AG08395 (cell line): ENCODE measurements at regions not wholly inside any gene's neighbourhood (a gene's known extent, or its start where the extent isn't known, plus 50 kb on each side); places are given as distances from the start of the nearest gene placed in this dataset.

Experiments
- DNase-seq: peaks from one replicate; pipeline ENCODE4 v3.0.0; 2012; ENCODE audit warnings: mixed read lengths, low spot score

DNA sequence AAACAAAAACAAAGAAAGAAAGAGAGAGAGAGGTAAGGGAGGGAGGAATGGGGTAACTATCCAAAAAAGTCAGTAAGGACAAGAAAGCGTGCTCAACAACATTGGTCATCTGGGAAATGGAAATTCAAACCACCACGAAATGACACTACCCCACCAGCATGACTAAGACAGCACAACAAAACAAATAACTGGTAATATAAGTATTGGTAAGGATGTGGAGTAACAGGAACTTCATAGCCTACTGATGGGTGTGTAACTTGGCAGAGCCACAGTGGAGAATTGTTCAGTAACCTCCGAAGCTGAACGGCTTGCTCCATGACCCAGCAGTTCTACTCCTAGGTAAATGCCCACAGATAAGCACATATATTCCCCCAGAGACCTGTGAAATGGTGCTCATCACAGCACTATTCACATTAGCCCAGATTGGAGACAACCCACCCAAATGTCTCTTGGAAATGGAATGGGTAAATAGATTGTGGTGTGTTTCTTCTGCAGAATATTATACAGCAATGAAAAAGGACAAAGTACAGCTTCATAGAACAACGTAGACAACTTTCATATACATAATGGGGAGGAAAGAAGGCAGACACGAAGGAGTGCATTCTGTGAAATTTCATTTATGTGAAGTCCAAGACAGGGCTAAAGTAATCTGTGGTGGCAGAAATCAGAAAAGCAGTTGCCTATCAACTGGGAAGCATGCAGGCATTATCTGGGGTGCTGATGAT is 95.5 kb upstream of the ATP6AP2 start:
- DNase-seq = no peak

DNA sequence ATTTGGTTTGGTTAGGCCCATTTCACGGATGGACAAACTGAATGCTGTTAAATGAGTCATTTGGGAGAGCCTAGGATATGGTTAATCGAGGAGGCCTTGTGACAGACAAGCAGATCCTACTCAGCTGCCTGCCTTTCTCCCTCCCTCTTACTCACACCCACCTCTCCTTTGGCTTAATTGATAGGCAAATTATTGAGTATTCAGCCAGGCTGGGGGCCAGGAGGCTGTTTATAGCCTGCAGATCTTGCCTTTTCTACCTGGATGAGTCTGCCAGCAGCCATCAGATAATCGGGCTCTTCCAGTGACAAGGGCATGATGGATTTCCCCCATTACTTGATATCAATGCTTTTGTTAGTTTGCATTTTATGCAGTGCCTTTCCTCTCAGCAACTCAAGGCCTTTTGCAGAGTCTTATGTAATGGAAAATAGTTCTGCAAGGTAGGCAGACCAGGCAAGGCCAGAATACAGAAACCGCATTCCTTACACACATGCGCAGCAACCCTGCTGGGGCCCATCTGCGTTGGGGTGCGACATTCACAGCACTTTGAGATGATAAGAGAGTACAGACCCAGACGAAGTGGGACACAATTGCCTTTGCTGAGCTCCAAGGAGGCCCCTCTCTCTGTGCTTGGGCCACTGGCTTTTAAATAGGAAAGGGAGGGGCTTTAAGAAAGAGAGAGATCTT is 96.2 kb upstream of the ATP6AP2 start:
- DNase-seq = no peak

DNA sequence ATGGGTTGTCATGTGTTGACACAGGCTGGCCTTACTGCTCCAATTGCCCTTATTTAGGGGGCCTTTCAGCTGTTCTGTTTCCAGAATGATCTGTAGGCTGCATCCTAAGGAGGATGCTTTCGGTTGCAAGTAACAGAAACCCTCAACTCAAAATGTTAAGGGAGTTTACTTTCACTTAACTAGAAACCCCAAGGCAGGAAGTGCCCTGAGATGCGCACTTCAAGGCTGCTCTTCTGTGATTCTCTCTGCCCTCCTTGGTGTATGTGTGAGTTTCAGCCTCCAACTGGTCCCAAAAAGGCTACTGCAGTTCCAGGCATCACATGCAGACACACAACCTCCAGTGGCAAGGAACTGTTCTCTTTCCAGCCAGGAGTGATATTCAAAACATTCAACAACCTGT is 97.3 kb upstream of the ATP6AP2 start:
- DNase-seq = no peak

DNA sequence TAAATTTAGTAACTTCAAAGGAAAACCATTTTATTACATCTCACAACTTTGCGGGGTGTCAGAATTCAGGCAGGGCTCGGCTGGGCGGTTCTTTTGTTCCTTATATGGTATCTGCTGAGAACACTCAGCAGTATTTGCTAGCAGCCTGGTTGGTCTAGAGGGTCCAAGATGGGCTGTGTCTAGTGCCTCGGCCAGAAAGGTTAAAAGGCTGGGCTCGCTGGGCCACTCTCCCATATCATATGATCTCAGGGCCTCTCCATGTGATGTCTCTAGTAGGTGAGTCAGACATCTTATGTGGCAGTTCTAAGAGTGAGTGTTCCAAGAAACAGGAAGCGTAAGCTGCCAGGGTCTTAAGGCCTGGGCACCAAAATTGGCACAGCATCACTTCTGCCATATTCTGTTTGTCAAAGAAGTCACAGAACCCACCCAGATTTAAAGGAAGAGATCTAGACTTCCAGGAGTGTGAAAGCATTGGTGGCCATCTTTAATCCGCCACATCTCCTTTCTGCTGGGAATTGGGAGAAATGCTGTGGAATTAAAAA is 100.9 kb upstream of the ATP6AP2 start:
- no peak for DNase-seq

DNA sequence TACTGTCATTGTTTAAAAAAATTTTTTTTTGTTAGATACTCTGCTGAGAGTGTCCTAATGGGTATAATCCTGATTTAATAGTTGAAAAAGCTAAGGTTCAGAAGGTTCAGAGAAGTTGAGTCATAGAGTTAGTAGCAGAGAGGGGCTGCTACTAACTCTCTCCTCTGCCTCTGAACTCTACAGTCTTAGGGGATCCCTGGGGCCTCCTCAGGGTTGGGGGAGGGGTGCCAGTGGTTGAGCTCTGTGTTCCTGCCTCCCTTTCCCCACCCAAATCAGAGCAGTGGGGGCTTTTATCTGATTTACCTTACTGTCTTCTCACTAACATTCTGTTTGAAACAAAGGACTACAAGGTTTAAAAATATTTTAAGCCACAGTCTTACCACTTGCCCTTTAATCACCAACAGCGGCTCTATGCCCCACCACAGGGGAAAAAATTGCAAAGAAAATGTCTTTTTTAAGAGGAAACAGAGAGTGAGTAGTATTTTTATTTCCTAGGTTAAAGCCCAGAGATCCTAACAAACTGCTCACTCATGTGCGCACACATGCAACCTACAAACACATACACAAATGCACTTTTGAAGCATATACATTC is 102.2 kb upstream of the ATP6AP2 start:
- no peak for DNase-seq

DNA sequence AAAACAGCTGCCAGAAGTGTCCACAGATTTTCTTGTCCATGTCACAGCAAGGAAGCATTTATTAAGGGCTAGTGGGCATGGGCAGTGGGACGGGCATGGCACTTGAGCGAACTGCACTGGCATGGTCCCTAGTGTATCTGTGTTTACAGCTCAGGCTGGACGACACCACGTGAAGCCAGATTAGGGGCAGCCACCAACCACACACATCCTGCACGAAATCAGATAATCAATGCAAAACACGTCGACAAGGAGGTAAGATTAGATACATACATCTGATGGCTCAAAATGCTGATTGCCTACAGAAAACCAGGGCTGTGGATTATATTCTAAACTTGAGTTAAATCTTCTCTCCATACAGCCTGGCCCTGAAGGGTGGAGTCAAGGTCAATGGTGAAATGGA is 103.8 kb upstream of the ATP6AP2 start:
- no peak for DNase-seq

- DNase-seq = no peak
Measured at GRCh38 chrX:40474645-40475044, 106.1 kb upstream of the ATP6AP2 start.

GRCh38 chrX:40474205-40474626 is 106.6 kb upstream of the ATP6AP2 start:
- DNase-seq = no peak

GRCh38 chrX:40473460-40474204 is 107.1 kb upstream of the ATP6AP2 start:
- DNase-seq = no peak

DNA sequence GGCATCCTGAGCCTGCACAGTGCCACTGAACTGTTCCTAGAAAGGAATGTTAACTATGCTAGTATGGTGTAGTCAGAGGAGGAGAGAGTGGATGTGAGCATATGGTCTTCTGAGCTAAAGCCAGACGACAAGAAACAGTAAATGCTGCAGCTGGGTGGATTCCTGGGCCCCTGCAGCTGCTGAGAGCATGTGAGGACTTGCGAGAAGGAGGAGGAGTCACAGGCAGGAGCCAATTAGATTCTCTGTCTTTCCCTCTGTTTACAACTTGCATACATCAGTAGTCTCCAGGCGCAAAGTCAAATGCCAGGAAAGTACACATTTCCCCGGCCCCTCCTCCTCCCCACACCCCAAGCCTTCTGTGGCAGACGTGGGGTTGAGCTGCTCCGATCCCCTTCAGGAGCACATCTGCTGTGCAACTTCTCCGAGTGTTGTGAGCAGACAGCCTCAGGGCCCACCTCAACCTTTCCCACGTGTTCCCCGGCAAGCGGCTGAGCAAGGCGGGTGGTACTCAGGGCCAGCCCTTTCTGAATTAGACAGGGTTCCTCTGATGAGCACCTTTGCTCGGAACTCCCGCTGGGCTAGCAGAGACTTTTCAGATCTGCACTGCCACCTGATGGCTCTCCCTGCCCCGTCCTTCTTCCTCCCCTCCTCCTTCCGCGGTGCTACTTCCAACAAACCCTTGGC is 108.7 kb upstream of the ATP6AP2 start:
- peak; percentile 62 for DNase-seq

GRCh38 chrX:40470830-40471429 is 109.8 kb upstream of the ATP6AP2 start:
- no peak for DNase-seq

DNA sequence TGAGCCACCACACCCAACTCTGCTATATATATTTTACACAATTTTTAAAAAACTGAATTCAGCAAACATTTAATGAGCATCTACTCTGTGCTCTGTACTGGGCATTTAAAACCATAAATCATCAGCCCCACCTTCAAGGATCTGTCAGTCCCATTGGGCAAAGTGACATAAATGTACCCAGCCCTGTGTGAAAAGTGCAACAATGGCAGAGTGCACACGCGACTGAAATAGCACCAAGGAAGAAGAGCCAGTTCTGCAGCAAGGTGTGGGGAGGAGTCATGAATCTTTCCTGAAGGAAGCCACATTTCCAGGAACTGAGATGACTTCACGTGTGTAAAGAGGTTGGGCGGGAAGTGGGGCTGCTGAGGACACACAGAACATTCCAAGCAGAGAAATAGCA is 111.5 kb upstream of the ATP6AP2 start:
- DNase-seq = no peak

DNA sequence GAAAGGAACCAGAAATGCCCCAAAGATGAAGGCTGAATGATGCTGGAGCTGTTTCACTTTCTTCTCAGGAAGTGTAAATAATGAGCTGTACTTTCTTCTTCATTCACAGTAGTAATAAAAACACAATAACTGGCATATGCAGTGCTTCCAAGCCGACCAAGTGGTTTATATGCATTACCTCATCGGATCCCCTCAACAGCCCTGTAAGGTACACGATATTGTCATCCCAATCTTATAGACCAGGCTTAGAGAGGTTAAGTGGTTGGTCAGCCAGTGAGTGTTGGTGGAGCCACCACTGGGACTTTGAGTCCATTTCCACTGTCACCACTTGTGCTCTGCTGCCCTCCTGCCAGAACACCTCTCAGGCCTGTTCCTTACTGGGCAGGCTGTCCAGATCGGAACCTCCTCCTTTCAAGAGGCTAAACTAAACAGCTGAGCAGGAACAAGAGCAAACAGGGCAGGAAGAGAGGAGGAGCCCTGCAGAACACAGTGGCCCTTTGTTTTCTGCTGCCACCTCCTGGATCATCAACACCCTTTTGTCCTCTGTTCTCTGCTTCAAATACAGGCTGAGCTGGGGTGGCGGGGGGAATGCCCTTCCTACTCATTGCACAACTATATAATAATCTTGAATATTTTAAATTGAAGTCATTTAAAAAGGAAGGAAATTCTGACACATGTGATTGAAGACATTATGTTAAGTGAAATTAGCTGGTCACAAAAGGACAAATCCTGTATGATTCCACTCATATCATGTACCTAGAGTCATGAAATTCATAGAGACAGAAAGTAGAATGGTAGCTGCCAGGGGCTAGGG is 112.5 kb upstream of the ATP6AP2 start:
- peak; percentile 61 for DNase-seq

DNA sequence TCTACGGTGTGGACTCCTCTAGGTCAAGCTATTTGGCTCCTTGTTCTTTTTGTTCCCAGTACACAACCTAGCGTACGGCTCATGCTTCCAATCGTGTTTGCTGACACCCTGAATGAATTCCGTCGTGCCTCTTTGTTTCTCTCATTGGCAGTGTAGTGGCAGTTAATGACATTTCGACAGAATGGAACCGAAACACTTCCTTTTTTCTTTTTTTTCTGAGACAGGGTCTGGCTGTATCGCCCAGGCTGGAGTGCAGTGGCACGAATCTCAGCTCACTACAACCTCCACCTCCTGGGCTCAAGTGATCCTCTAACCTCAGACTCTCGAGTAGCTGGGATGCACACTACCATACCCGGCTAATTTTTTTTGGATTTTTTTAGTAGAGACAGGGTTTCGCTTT is 113.3 kb upstream of the ATP6AP2 start:
- no peak for DNase-seq

DNA sequence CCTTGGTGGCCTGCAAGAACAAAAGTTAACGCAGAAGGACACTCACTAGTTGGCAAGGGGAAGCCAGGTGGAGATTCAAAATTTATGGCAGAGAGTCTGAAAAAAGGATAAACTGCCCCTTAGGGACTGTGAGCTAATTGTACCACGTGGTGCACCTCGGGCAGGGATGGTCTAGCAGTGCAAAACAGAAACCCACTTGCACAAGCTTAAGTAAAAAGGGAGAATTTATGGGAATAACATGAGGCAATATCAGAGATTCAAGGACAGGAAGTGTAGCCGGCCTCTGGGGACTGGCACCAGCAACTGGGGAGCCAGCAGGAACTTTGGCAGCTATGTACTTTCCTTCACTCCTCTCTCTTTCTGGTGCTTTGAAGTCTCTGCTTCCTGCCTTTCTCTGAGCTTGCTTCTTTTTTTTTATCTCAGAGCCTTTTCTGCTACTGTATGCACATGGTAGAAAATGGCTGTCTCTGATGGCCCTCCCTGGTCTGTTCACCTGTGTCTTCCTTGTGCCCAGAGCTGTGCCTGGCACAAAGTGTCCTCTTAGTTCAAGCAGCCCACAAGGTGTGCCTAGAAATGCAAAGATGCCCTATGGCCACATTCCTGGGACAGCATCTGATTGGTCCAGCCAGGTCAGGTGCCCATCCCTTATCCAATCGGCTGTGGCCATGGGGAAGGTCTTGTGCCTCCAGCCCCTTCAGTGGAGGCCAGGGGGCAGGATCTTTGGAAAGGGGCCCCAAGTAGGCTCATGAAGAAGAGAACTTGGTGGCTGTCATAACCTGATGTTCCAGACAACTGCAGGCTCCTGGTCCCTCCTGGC is 114.8 kb upstream of the ATP6AP2 start:
- no peak for DNase-seq

DNA sequence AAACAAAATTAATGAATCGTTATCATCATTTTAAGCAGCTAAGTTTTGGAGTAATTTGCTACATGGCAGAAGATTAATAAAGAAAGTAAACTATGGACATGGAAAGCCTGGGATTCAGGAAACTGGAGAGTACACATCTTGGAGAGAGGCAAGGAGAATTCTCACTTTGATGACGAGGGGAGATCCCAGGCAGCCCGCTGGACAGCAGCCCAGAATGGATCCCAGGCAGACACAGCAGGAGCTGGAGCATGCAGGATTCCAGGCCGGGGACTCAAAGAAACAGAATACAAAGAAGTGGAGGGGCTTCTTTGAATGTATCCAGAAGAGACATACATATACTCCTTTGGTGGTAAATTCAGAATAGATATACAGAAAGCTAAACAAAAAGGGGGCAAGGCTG is 118.0 kb upstream of the ATP6AP2 start:
- DNase-seq = no peak

GRCh38 chrX:40460926-40461325 is 119.8 kb upstream of the ATP6AP2 start:
- no peak for DNase-seq

- DNase-seq = no peak
Measured at GRCh38 chrX:40459571-40460158, 121.1 kb upstream of the ATP6AP2 start.

GRCh38 chrX:40457406-40457805 is 123.4 kb upstream of the ATP6AP2 start:
- DNase-seq = no peak
